ENCODE measurements at regions not wholly inside any gene's neighbourhood (a gene's known extent, or its start where the extent isn't known, plus 50 kb on each side); places are given as distances from the start of the nearest gene placed in this dataset.
"Not testable (repeated sequence)": the region's sequence is repeated elsewhere in the genome, so short reads cannot be mapped to it uniquely, and the experiment has no call there.

DNA sequence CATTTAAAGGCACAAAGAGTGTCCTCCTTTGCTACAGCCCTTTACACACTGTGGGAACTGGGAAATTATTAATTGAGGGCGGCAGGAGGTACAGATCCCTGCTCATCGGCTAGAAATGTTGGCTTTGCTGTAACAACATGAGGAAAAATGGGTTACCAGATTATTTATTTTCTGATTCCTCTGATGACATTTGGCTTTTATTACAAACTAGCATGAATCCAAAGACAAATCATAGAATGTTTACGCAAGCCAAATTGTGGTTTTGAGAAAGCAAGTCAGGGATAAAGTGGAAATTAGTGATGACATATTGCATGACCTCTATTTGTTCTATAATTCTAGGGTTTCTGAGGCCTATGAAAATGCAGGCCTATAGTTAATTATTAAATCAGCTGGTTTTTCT lies 126.1 kb upstream of the TMEM196 start:
- H3K4me1 Mint-ChIP-seq = no peaks in the 10 kb centered on the region
- DNase-seq (no peak), ATAC-seq (no peak)
- no peaks in the 10 kb centered on the region for H3K36me3 Mint-ChIP-seq (ENCODE audit: low read depth)
- ChIA-PET CTCF (no interaction called here), POLR2A (no interaction called here)
- no peak overlapping the region for H3K4me3 Mint-ChIP-seq
- intact Hi-C loops (cut with DNase I, micrococcal nuclease) = no loop called here
- no peak overlapping the region for H3K27ac Mint-ChIP-seq
- H3K9me3 Mint-ChIP-seq (ENCODE audit: low read depth) = peaks cover 7% of the 10 kb centered on the region
- no peaks in the 10 kb centered on the region for H3K27me3 Mint-ChIP-seq

DNA sequence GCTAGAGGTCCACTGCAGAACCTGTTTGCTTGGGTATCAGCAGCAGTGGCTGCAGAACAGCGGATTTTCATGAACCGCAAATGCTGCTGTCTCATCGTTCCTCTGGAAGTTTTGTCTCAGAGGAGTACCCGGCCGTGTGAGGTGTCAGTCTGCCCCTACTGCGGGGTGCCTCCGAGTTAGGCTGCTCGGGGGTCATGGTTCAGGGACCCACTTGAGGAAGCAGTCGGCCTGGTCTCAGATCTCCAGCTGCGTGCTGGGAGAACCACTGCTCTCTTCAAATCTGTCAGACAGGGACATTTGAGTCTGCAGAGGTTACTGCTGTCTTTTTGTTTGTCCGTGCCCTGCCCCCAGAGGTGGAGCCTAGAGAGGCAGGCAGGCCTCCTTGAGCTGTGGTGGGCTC lies 109.5 kb upstream of the TMEM196 start:
- H3K9me3 Mint-ChIP-seq (ENCODE audit: low read depth); H3K36me3 Mint-ChIP-seq (ENCODE audit: low read depth); H3K4me3 Mint-ChIP-seq; POLR2A ChIA-PET; DNase-seq; H3K27ac Mint-ChIP-seq; CTCF ChIA-PET; ATAC-seq; H3K4me1 Mint-ChIP-seq; H3K27me3 Mint-ChIP-seq; intact Hi-C loops (cut with DNase I, micrococcal nuclease): not testable (repeated sequence)

DNA sequence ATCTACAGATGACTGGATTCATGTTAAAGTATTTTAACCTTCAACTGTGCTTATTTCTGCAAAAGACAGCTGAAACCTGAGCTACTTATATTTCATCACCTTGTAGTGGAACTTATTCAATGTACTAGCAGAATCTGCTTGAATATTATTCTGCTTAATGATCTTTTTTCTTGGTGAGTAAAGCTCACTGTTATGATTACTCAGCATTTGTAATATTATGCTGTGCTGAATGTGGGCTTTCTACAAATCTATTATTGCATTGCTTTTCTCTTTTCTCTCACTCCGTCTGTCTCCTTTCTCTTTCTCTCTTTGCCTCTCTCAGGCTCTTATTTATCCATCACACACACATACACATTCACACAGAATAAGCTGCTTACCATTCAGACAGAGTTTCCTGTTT lies 98.7 kb upstream of the TMEM196 start:
- DNase-seq (no peak), ATAC-seq (no peak)
- Mint-ChIP-seq H3K36me3 (ENCODE audit: low read depth) (no peaks in the 10 kb centered on the region), H3K9me3 (ENCODE audit: low read depth) (no peaks in the 10 kb centered on the region), H3K4me1 (no peaks in the 10 kb centered on the region), H3K27ac (no peak overlapping the region), H3K27me3 (no peaks in the 10 kb centered on the region), H3K4me3 (no peak overlapping the region)
- CTCF ChIA-PET = no interaction called here
- POLR2A ChIA-PET = no interaction called here
- intact Hi-C loops (cut with DNase I, micrococcal nuclease) = no loop called here

DNA sequence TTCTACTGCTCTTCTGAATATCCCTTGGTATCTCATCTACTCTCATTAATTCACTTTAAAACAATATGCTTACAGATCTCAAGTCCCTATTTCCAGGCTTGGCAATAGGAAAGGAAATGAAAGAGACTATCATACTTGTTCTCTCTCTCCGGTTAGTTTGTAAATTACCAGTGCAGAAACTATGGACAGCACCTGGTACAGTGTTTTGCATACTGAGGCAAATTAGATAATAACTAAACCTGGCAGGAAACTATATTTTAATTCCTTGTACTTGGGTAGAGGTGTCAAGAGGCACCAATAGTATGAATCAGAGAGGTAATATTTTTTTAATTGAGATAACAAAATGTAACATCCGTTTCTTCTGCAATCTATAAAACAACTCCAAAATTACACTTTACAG lies 97.7 kb upstream of the TMEM196 start:
- Mint-ChIP-seq H3K27me3 (no peaks in the 10 kb centered on the region), H3K4me3 (no peak overlapping the region), H3K9me3 (ENCODE audit: low read depth) (no peaks in the 10 kb centered on the region), H3K36me3 (ENCODE audit: low read depth) (no peaks in the 10 kb centered on the region), H3K4me1 (no peaks in the 10 kb centered on the region), H3K27ac (no peak overlapping the region)
- no peak for ATAC-seq
- POLR2A ChIA-PET = no interaction called here
- no peak for DNase-seq
- intact Hi-C loops (cut with DNase I, micrococcal nuclease) = no loop called here
- CTCF ChIA-PET = no interaction called here

DNA sequence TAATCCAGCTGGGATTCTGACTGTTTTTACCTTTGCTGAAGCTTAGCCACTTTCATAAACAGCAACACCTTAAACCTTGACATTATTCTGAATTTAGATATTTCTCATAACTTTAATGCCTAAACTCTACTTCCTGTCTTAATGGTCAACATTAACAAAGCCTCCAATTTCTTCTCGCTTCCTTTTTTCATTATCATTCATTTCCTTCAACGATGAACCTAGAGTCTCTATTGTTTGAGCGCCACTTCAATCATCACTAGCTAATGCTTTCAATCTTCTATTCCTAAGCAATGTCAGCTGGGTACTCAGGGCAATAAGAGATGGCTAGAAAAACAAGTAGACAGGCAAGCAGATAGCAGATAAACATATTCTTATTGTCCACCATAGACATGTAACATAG lies 96.6 kb upstream of the TMEM196 start:
- intact Hi-C loops (cut with DNase I, micrococcal nuclease) = no loop called here
- Mint-ChIP-seq H3K27ac (no peak overlapping the region), H3K27me3 (no peaks in the 10 kb centered on the region), H3K9me3 (ENCODE audit: low read depth) (no peaks in the 10 kb centered on the region), H3K36me3 (ENCODE audit: low read depth) (no peaks in the 10 kb centered on the region), H3K4me3 (no peak overlapping the region), H3K4me1 (no peaks in the 10 kb centered on the region)
- ATAC-seq (no peak), DNase-seq (no peak)
- CTCF ChIA-PET = no interaction called here
- POLR2A ChIA-PET = no interaction called here

DNA sequence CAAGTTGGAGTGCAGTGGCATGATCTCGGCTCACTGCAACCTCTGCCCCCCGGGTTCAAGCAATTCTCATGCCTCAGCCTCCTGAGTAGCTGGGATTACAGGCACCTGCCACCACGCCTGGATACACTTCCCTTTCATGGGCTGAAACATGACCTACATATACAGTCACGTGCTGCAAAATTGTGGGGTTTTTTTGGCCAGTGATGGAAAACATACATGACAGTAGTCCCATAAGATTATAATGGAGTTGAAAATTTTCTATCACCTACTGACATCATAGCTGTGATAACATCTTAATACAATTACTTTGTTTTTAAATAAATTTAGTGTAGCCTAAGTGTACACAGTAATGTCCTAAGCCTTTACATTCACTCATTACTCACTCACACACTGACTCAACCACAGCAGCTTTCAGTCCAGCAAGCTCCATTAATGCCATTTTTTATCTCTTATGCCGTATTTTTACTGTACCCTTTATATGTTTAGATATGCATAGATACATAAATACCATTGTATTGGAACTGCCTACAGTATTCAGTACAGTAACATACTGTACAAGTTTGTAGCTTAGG lies 79.9 kb upstream of the TMEM196 start:
- DNase-seq = no peak
- no peak for ATAC-seq
- H3K27ac Mint-ChIP-seq = no peak overlapping the region
- POLR2A ChIA-PET = no interaction called here
- intact Hi-C loops (cut with DNase I, micrococcal nuclease) = no loop called here
- H3K4me1 Mint-ChIP-seq = no peaks in the 10 kb centered on the region
- no peaks in the 10 kb centered on the region for H3K9me3 Mint-ChIP-seq (ENCODE audit: low read depth)
- CTCF ChIA-PET = no interaction called here
- H3K36me3 Mint-ChIP-seq (ENCODE audit: low read depth) = no peaks in the 10 kb centered on the region
- H3K4me3 Mint-ChIP-seq = no peak overlapping the region
- H3K27me3 Mint-ChIP-seq = no peaks in the 10 kb centered on the region

DNA sequence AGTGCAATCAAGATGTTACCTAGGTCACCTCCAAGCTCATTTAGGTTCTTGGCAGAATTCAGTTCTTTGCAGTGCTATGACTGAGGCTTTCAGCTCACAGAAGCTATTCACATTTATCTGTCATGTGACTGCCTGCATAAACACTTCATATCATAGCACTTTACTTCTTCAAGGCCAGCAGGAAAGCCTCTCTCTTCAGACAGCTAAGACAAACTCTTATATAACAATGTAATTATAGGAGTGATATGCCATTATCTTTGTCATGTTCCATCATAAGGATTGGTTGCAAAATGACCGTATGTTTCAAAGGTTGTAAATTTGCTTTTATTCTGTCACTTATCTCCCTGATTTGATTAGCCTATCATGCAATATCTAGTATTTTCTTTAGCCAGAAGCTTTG lies 78.8 kb upstream of the TMEM196 start:
- no peak for ATAC-seq
- intact Hi-C loops (cut with DNase I, micrococcal nuclease) = no loop called here
- no peak for DNase-seq
- H3K9me3 Mint-ChIP-seq (ENCODE audit: low read depth) = no peaks in the 10 kb centered on the region
- H3K4me1 Mint-ChIP-seq = no peaks in the 10 kb centered on the region
- H3K4me3 Mint-ChIP-seq = no peak overlapping the region
- H3K27me3 Mint-ChIP-seq = no peaks in the 10 kb centered on the region
- ChIA-PET CTCF (no interaction called here), POLR2A (no interaction called here)
- H3K36me3 Mint-ChIP-seq (ENCODE audit: low read depth) = no peaks in the 10 kb centered on the region
- H3K27ac Mint-ChIP-seq = no peak overlapping the region

DNA sequence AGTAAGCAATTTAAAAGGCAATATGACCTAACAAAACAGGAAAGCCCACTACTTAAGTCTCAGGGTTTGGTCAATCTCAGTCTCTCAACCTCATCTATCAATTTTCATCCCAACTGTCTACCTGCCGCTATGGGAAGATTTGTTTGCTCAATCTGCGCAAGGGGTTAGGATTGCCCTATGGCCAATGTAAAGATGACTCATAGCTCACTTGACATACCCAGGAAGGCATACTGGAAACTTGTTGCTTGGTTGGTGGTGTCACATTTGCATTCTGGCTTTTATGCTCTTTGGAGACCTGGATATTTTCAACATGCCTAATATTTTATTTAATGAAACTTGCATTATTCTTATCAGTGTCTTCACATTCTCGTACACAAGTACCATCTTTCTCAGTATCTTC lies 78.1 kb upstream of the TMEM196 start:
- ChIA-PET CTCF (no interaction called here), POLR2A (no interaction called here)
- ATAC-seq (no peak), DNase-seq (no peak)
- Mint-ChIP-seq H3K9me3 (ENCODE audit: low read depth) (no peaks in the 10 kb centered on the region), H3K4me3 (no peak overlapping the region), H3K4me1 (no peaks in the 10 kb centered on the region), H3K36me3 (ENCODE audit: low read depth) (no peaks in the 10 kb centered on the region), H3K27me3 (no peaks in the 10 kb centered on the region), H3K27ac (no peak overlapping the region)
- intact Hi-C loops (cut with DNase I, micrococcal nuclease) = no loop called here

DNA sequence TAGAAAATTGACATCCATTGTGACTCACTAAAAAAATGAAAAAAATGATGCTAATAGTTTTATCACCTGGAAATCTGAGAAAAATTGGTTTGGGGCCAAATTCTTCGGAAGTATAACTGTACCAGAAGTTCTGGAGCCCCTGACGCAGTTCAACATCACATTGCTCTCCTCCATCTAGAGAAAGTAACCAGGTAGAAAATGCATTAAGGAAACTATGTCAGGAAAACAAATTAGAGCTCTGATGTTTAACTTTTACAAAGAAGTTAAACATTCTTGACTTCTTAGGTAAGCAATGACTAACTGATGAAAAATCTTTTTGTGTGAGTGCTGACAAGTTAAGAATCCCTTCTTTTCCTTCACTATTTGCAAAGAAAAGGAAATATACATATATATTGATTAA lies 61.1 kb upstream of the TMEM196 start:
- Mint-ChIP-seq H3K4me3 (no peak overlapping the region), H3K9me3 (ENCODE audit: low read depth) (no peaks in the 10 kb centered on the region), H3K27me3 (no peaks in the 10 kb centered on the region), H3K36me3 (ENCODE audit: low read depth) (no peaks in the 10 kb centered on the region), H3K27ac (no peak overlapping the region), H3K4me1 (no peaks in the 10 kb centered on the region)
- CTCF ChIA-PET = no interaction called here
- DNase-seq (no peak), ATAC-seq (no peak)
- POLR2A ChIA-PET = no interaction called here
- intact Hi-C loops (cut with DNase I, micrococcal nuclease) = no loop called here

DNA sequence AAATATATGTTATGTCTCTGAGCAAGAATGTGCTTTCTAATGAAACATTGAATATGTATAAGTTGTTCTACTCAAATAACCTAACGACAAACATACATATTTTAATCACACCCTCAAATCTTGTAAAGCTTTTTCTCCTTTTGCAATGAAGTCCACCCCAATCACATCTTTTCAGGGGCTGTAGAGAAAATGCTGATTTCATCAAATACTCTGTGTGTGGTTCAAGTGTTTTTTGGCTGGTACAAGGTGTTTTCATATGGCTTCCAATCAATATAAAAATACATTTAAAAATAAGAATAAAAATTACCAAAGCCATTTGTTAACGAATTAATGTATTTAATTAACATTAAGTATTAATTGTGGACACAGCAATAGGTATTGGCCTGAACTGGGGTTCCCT lies 57.2 kb upstream of the TMEM196 start:
- Mint-ChIP-seq H3K4me3 (no peak overlapping the region), H3K27me3 (no peaks in the 10 kb centered on the region), H3K27ac (no peak overlapping the region), H3K36me3 (ENCODE audit: low read depth) (no peaks in the 10 kb centered on the region), H3K4me1 (no peaks in the 10 kb centered on the region), H3K9me3 (ENCODE audit: low read depth) (no peaks in the 10 kb centered on the region)
- DNase-seq = no peak
- POLR2A ChIA-PET = no interaction called here
- no peak for ATAC-seq
- CTCF ChIA-PET = interaction anchor here (0.7 kb wide), 1 partner anchor 9 kb away, joined by 3 read pairs; no protein-coding TSS in a partner anchor
- intact Hi-C loops (cut with DNase I, micrococcal nuclease) = no loop called here

Data from activated CD4-positive, alpha-beta T cell treated with anti-CD3 and anti-CD28 coated beads for 36 hours (primary cell).